ENCODE measurements at regions not wholly inside any gene's neighbourhood (a gene's known extent, or its start where the extent isn't known, plus 50 kb on each side); places are given as distances from the start of the nearest gene placed in this dataset.

- H4K8ac ChIP-seq (ENCODE audit: low read depth in 2 of 2, low read length in 2 of 2): no peak overlapping the region
- H3K36me3 ChIP-seq (ENCODE audit: control insufficient read depth, insufficient read depth, low read length): no peaks in the 10 kb centered on the region
- H3K14ac ChIP-seq (replicated peaks; ENCODE audit: low read depth, low read length): no peak overlapping the region
- H3K9me3 ChIP-seq (ENCODE audit: control insufficient read depth, insufficient read depth, low read length): no peaks in the 10 kb centered on the region
- ATAC-seq (ENCODE audit: low read depth): no peak
- no peak overlapping the region for H3K4ac ChIP-seq (ENCODE audit: low read depth, low read length)
- no peak overlapping the region for H3K4me3 ChIP-seq (ENCODE audit: insufficient read depth, low read depth, low read length)
- H3K9me1 ChIP-seq (ENCODE audit: insufficient read depth, low read length): no peaks in the 10 kb centered on the region
- H3K56ac ChIP-seq (ENCODE audit: extremely low read depth, insufficient read depth, low read length): no peak overlapping the region
- H4K5ac ChIP-seq (ENCODE audit: low read depth, low read length): no peak overlapping the region
- H3K4me1 ChIP-seq (ENCODE audit: control insufficient read depth, insufficient read depth, low read length): no peaks in the 10 kb centered on the region
- H2AFZ ChIP-seq (replicated peaks; ENCODE audit: low read length, poor library complexity): no peak overlapping the region
- TF ChIP-seq FOS (IDR thresholded peaks at IDR 0.05; ENCODE audit: low read depth, low read length): no peak
- no peak for TF ChIP-seq MXI1 (IDR thresholded peaks at IDR 0.05; ENCODE audit: borderline replicate concordance, low read depth, low read length)
- no peak for TF ChIP-seq BHLHE40 (IDR thresholded peaks at IDR 0.05; ENCODE audit: low read depth, low read length)
- no peak overlapping the region for H2BK15ac ChIP-seq (ENCODE audit: low read depth, low read length)
- H2BK20ac ChIP-seq (ENCODE audit: low read depth, low read length): no peak overlapping the region
- POLR2A ChIA-PET (ENCODE audit: unreplicated experiment): no interaction called here
- intact Hi-C loops (cut with micrococcal nuclease): loop anchor here (5.0 kb wide), 1 partner anchor 550 kb away; no protein-coding TSS in a partner anchor
- 67% methylated on average over 1 of the region's 7 CpGs; no CpG with 5 or more reads in 1 of the 2 experiments for WGBS, 2 experiments (ENCODE audit: extremely low coverage in 2 of 2, insufficient read length in 1 of 2)
- no peaks in the 10 kb centered on the region for H3K27me3 ChIP-seq (ENCODE audit: control insufficient read depth, insufficient read depth, low read length)
- H2BK5ac ChIP-seq (ENCODE audit: low read depth, low read length, poor library complexity, severe bottlenecking): no peak overlapping the region
- in situ Hi-C loops (cut with MboI; ENCODE audit: low sequenced_read_pairs): no loop called here
- no peak overlapping the region for H2AK9ac ChIP-seq (replicated peaks; ENCODE audit: low read depth, low read length, poor library complexity)
- no peak overlapping the region for H3K18ac ChIP-seq (ENCODE audit: low read depth, low read length)
- dilution Hi-C loops (cut with HindIII; ENCODE audit: low sequenced_read_pairs, unreplicated experiment): no loop called here
- CTCF ChIA-PET: interaction anchor here (1.2 kb wide), 1 partner anchor 9 kb away, joined by 4 read pairs; no protein-coding TSS in a partner anchor
- no peaks in the 10 kb centered on the region for H3K79me1 ChIP-seq (ENCODE audit: low read depth in 1 of 2, low read length in 2 of 2)
- H3K4me2 ChIP-seq (ENCODE audit: low read depth, low read length): no peak overlapping the region
- H3K27ac ChIP-seq (ENCODE audit: insufficient read depth, low read length): no peak overlapping the region
- no peak overlapping the region for H2BK120ac ChIP-seq (ENCODE audit: low read depth, low read length)
- no peak for DNase-seq
- H4K91ac ChIP-seq (ENCODE audit: insufficient read depth, low read depth, low read length): no peak overlapping the region
- no peak overlapping the region for H3K9ac ChIP-seq (ENCODE audit: low read depth, low read length)
- no TSS peak for BruUV-seq (replicated peaks)
- H4K20me1 ChIP-seq (ENCODE audit: insufficient read depth, low read length): no peaks in the 10 kb centered on the region
- H2AK5ac ChIP-seq (ENCODE audit: low read depth, low read length): no peak overlapping the region
- no peak overlapping the region for H3K23ac ChIP-seq (ENCODE audit: low read depth, low read length)
These were observed 471.9 kb upstream of the KIRREL3 start for GRCh38 chr11:127472505-127472904.
